GM12864 (cell line): ENCODE measurements at regions not wholly inside any gene's neighbourhood (a gene's known extent, or its start where the extent isn't known, plus 50 kb on each side); places are given as distances from the start of the nearest gene placed in this dataset.

Experiments
- DNase-seq: peaks from one replicate; pipeline ENCODE4 v3.0.0-alpha.2; 2011; ENCODE audit warnings: low read depth
- H3K4me3 ChIP-seq: 2 replicates; pipeline ENCODE4 v1.5.1; 2011; ENCODE audit warnings: mild to moderate bottlenecking, low read depth, low read length, control low read depth
- TF ChIP-seq, protein P1 (sequence below): IDR thresholded peaks from 2 replicates; pipeline ENCODE4 v1.5.1; 2011; ENCODE audit warnings: low read depth, mild to moderate bottlenecking, moderate library complexity, low read length, control low read depth, inconsistent platforms; ENCODE audit errors: missing control alignments

DNA sequence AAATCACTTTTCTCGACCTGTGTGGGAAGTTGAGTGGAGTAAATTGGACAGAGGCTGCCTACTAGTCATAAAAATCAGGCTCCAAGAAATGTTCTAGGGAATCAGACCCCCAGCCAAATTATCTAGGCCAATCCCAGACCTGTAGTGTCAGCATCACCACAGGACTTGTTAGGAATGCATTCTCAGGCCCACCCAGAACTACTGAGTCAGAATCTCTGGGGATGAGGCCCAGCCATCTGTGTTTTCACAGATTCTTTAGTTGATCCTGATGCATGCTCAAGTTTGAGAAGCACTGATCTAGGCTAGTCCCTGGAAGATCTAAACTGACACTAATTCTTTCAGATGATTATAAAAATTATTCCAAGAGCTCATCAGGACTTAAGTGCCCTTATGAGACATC lies 434.0 kb upstream of the MEIS1 start:
- no peak overlapping the region for H3K4me3 ChIP-seq
- no peak for DNase-seq
- TF ChIP-seq, protein P1, sequence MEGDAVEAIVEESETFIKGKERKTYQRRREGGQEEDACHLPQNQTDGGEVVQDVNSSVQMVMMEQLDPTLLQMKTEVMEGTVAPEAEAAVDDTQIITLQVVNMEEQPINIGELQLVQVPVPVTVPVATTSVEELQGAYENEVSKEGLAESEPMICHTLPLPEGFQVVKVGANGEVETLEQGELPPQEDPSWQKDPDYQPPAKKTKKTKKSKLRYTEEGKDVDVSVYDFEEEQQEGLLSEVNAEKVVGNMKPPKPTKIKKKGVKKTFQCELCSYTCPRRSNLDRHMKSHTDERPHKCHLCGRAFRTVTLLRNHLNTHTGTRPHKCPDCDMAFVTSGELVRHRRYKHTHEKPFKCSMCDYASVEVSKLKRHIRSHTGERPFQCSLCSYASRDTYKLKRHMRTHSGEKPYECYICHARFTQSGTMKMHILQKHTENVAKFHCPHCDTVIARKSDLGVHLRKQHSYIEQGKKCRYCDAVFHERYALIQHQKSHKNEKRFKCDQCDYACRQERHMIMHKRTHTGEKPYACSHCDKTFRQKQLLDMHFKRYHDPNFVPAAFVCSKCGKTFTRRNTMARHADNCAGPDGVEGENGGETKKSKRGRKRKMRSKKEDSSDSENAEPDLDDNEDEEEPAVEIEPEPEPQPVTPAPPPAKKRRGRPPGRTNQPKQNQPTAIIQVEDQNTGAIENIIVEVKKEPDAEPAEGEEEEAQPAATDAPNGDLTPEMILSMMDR = no peak

DNA sequence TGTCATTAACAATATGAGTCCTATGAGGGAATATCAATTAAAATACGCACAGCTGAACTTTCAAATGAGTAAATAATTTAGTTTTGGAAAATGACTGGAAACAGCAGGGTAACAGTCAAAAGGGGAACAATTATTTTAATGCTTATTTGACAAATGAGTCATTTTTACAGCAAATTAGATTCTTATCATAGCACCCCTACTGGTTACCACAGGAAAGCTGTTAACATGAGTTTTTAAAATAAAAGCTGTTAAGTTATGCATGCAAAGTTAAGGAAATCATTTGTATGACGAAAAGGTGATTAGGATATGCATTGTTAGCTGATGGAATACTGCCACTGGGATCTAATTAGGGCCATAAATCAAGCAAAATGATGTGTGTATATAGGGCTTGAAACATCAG lies 435.1 kb upstream of the MEIS1 start:
- TF ChIP-seq, protein P1 = no peak
- DNase-seq = no peak
- H3K4me3 ChIP-seq = no peak overlapping the region

DNA sequence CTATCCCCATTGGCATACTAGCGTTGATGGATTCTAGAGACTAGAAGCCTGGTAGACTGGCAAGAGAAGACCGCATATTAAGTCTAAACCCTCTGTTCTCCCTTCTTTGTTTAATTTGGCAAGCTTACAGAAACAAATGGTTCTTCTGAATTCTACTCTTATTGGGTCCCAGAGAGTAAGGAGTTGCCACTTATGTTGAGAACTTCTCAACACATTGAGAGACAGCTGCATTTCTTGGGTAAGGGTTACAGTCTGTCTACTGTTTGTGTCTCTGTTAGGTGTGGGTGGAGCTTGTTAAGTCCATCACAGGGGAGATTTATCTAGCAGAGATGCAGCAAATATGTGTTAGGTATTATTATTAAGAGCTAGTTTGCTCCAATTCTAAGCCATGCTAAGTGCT lies 435.8 kb upstream of the MEIS1 start:
- DNase-seq = no peak
- H3K4me3 ChIP-seq = no peak overlapping the region
- TF ChIP-seq, protein P1 = no peak

DNA sequence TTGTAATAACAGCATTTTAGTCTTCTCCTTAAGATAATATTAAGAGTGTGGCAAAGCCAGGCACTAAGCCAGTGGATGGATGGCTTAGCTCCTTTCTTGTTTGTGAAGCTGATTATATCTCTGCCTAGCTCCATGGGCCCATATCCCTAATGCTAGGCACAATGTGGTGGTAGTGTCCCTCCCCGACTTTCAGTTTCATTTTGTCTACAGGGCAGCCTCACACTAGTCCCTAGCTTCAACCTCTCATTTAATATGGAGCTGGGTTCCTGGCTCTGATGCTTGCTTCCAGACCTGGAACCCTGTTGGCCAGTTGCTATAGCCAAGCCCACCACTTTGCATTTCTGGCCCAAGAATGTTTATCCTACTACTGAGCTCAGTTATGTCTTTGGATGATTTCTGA lies 437.0 kb upstream of the MEIS1 start:
- TF ChIP-seq, protein P1 = no peak
- no peak for DNase-seq
- no peak overlapping the region for H3K4me3 ChIP-seq

DNA sequence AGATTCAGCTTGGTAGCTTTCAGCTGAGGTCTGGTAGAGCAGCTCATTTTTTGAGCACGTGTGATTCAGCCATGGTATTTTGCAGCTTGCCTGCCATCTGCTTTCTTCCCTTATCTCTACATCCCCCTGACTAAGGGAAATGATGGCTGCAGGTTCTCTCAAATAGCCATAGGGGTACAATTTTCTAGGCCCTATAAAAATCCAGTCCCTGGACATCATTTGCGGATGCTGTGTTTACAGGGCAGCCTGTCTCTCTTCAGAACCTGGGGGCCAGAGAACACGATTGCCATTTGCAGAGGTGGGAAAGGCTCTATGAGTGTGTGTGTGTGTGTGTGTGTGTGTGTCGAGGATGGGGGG lies 442.7 kb upstream of the MEIS1 start:
- no peak overlapping the region for H3K4me3 ChIP-seq
- no peak for DNase-seq
- TF ChIP-seq, protein P1 = no peak

DNA sequence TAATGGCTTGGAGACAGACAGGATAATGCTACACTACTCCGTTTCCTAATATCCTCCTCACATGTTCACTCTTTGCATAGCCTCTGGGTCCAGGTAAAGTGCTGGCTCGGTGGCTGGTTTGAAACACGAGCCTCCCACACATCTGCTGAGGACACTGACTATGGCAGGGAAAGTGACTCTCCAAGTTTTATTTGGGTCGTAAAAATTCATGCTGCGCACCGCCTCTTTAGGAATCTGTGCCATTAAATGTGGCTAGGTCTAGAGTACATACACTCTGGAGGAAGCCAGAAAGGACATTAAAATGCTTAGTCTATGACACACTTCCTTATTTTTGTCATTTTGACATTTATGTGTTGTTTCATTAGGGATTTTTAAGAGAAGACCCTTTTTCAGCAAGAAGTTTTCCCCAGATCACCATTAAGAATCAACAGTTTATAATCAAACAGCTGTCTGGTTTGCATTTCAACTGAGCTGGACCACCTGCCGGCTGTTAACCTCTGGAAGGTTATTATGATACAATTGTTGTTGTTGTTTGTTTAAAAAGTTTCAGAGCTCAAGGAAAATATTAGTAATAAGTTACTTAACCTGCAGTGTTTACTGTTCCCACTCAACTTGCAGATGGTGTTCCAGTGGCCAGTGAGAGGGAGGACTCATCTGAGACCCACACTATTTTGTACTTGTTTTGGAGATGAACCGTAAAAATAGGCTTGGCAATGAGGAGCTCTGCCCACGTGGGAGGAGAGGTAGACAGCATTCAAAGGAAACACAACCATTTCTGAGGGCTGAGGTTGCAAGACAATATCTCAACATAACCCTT lies 443.3 kb upstream of the MEIS1 start:
- DNase-seq = no peak
- TF ChIP-seq, protein P1 = no peak
- no peak overlapping the region for H3K4me3 ChIP-seq

DNA sequence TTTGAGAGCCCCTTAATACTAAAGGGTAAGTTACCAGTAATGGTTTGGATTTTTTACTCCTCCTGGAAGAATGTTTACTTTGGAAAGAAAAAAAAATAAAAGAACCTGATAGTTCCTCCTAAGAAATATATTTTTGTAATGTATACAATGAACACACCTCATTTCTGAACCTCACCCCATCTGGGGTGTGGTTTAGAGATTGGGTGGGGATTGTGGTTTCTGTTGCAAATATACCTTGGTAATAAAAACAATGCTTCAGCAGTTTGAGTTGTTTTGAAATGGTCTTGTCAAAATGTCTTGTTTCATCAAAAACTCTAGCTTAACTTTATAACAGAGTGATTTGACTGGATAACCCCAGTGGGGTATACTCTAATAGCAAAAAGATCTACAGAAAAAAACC lies 448.9 kb upstream of the MEIS1 start:
- no peak for DNase-seq
- H3K4me3 ChIP-seq = no peak overlapping the region
- TF ChIP-seq, protein P1 = no peak
